OCI-LY7 (cell line): ENCODE measurements at regions not wholly inside any gene's neighbourhood (a gene's known extent, or its start where the extent isn't known, plus 50 kb on each side); places are given as distances from the start of the nearest gene placed in this dataset.

Source experiments
- EZH2phosphoT487 ChIP-seq: fragments of 200-600 bp; sonication (generic); IDR thresholded peaks from 2 replicates; pipeline ENCODE4 v1.6.1; 2018; ENCODE audit warnings: low read depth, borderline replicate concordance, mild to moderate bottlenecking, mixed run types, antibody characterized with exemption, low read length, moderate library complexity, mixed read lengths
- TF ChIP-seq, protein P1 (sequence below): fragments of 200-600 bp; sonication (generic); conservative IDR thresholded peaks from 2 replicates; pipeline ENCODE4 v1.5.1; 2014; ENCODE audit warnings: mild to moderate bottlenecking, antibody characterized with exemption, low read length, moderate library complexity, mixed read lengths

DNA sequence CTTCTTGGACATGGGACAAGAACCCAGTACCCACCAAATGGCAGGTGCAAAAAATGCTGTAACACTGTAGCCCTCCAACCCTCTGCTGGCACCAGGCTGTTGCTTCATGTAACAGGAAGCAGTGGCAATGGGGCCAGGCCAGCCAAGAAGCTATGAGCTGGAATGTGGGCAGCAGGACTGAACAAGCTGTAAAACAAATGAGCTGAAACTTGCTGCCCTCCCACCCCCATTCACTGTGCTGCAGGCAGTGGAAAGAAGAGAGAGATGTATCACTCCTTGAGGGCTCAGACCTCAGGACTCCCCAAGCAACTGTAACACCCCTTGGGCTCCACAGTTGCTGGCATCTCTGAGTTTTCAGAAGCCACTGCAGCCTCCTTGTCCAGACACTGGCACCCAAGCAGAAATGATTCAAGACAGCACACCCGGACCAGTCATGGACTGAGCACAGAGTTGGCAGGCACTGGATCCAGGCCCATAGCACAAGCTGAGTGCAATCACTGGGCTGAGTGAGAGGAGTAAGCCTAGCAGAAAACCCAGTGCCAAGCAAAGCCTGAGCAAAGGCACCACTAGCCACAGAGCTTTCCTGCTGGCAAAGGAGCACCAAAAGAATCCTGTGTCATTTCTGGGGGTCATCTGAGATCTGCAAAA, 321.4 kb upstream of the CXADR start:
- TF ChIP-seq, protein P1, sequence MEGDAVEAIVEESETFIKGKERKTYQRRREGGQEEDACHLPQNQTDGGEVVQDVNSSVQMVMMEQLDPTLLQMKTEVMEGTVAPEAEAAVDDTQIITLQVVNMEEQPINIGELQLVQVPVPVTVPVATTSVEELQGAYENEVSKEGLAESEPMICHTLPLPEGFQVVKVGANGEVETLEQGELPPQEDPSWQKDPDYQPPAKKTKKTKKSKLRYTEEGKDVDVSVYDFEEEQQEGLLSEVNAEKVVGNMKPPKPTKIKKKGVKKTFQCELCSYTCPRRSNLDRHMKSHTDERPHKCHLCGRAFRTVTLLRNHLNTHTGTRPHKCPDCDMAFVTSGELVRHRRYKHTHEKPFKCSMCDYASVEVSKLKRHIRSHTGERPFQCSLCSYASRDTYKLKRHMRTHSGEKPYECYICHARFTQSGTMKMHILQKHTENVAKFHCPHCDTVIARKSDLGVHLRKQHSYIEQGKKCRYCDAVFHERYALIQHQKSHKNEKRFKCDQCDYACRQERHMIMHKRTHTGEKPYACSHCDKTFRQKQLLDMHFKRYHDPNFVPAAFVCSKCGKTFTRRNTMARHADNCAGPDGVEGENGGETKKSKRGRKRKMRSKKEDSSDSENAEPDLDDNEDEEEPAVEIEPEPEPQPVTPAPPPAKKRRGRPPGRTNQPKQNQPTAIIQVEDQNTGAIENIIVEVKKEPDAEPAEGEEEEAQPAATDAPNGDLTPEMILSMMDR = no peak
- TF ChIP-seq EZH2phosphoT487 = no peak
